H1 (cell line): ENCODE measurements at regions not wholly inside any gene's neighbourhood (a gene's known extent, or its start where the extent isn't known, plus 50 kb on each side); places are given as distances from the start of the nearest gene placed in this dataset.

Source experiments
- CHD2 ChIP-seq: IDR thresholded peaks from 2 replicates; pipeline ENCODE4 v1.6.1; 2012; ENCODE audit warnings: low read length, improper control_type of control experiment
- EZH2 ChIP-seq: fragments of 200-600 bp; sonication (generic); IDR thresholded peaks from 2 replicates; pipeline ENCODE4 v1.7.1; 2012; ENCODE audit warnings: low read depth, mild to moderate bottlenecking, moderate library complexity, low read length, inconsistent platforms; ENCODE audit not compliant: severe bottlenecking
- POLR2AphosphoS5 ChIP-seq: IDR thresholded peaks from 2 replicates; pipeline ENCODE4 v1.6.1; 2011; ENCODE audit warnings: low read depth, low read length
- RAD21 ChIP-seq, 2 experiments: IDR thresholded peaks in 1 of 2; conservative IDR thresholded peaks in 1 of 2; 2 replicates each; pipeline ENCODE4 v1.6.1; 2011; ENCODE audit warnings: low read depth in 2 of 2, low read length in 2 of 2, improper control_type of control experiment in 1 of 2, inconsistent platforms in 1 of 2, mild to moderate bottlenecking in 1 of 2, moderate library complexity in 1 of 2
- TF ChIP-seq, protein P1 (sequence below), 3 experiments: IDR thresholded peaks; 1 replicate in 2 of 3; 2 replicates in 1 of 3; pipeline versions ENCODE4 v1.5.1 to v1.6.1; 2011; ENCODE audit warnings: low read length in 3 of 3, mild to moderate bottlenecking in 3 of 3, inconsistent platforms in 2 of 3, low read depth in 1 of 3, moderate library complexity in 1 of 3; ENCODE audit not compliant: insufficient read depth in 1 of 3; ENCODE audit errors: control extremely low read depth in 1 of 3
- TF ChIP-seq, protein P2 (sequence below): IDR thresholded peaks from 2 replicates; pipeline ENCODE4 v1.6.1; 2012; ENCODE audit warnings: low read length, inconsistent platforms
- TF ChIP-seq, protein P3 (sequence below): IDR thresholded peaks from 2 replicates; pipeline ENCODE4 v1.6.1; 2011; ENCODE audit warnings: low read length, improper control_type of control experiment

DNA sequence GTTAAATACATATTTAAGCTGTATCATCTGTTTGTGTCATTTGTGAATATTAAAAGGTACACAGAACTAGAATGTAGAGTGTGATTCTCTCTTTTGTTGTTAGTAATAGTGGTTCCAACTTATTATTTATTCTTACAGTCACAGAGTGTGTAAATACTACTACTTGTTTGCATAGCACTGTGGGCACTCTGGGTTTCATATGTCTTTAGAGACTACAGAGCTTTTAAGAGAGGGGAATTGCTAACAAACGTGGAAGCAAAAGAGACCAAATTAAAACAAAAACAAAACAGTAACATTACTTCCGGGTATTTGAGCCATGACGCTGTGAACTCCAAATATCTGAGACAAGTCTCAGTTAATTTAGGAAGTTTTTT is 828.0 kb upstream of the DPPA4 start:
- TF ChIP-seq, protein P1, sequence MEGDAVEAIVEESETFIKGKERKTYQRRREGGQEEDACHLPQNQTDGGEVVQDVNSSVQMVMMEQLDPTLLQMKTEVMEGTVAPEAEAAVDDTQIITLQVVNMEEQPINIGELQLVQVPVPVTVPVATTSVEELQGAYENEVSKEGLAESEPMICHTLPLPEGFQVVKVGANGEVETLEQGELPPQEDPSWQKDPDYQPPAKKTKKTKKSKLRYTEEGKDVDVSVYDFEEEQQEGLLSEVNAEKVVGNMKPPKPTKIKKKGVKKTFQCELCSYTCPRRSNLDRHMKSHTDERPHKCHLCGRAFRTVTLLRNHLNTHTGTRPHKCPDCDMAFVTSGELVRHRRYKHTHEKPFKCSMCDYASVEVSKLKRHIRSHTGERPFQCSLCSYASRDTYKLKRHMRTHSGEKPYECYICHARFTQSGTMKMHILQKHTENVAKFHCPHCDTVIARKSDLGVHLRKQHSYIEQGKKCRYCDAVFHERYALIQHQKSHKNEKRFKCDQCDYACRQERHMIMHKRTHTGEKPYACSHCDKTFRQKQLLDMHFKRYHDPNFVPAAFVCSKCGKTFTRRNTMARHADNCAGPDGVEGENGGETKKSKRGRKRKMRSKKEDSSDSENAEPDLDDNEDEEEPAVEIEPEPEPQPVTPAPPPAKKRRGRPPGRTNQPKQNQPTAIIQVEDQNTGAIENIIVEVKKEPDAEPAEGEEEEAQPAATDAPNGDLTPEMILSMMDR (IDR thresholded peaks at IDR 0.05; ENCODE audit: control extremely low read depth in 1 of 3, insufficient read depth in 1 of 3, low read depth in 1 of 3, low read length in 3 of 3) = no peak
- TF ChIP-seq CHD2 (no peak), RAD21 (IDR thresholded peaks at IDR 0.05 in 1 of 2, conservative IDR thresholded peaks at IDR 0.05 in 1 of 2; ENCODE audit: low read depth in 2 of 2, low read length in 2 of 2) (no peak), EZH2 (no peak), POLR2AphosphoS5 (no peak)
- TF ChIP-seq, protein P2, sequence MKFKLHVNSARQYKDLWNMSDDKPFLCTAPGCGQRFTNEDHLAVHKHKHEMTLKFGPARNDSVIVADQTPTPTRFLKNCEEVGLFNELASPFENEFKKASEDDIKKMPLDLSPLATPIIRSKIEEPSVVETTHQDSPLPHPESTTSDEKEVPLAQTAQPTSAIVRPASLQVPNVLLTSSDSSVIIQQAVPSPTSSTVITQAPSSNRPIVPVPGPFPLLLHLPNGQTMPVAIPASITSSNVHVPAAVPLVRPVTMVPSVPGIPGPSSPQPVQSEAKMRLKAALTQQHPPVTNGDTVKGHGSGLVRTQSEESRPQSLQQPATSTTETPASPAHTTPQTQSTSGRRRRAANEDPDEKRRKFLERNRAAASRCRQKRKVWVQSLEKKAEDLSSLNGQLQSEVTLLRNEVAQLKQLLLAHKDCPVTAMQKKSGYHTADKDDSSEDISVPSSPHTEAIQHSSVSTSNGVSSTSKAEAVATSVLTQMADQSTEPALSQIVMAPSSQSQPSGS = no peak
- TF ChIP-seq, protein P3, sequence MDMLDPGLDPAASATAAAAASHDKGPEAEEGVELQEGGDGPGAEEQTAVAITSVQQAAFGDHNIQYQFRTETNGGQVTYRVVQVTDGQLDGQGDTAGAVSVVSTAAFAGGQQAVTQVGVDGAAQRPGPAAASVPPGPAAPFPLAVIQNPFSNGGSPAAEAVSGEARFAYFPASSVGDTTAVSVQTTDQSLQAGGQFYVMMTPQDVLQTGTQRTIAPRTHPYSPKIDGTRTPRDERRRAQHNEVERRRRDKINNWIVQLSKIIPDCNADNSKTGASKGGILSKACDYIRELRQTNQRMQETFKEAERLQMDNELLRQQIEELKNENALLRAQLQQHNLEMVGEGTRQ = no peak
